Lower leg skin (tissue), 4 donors: ENCODE measurements at regions not wholly inside any gene's neighbourhood (a gene's known extent, or its start where the extent isn't known, plus 50 kb on each side); places are given as distances from the start of the nearest gene placed in this dataset.
"Not testable (repeated sequence)": the region's sequence is repeated elsewhere in the genome, so short reads cannot be mapped to it uniquely, and the experiment has no call there.

ENCODE experiments used
- DNase-seq, 2 donors: peaks; one replicate each; pipeline ENCODE4 v3.0.0-alpha.2; 2019; ENCODE audit warnings: low spot score in 2 of 2
- H3K4me3 ChIP-seq: fragments of 200-600 bp; sonication (generic); 2 replicates; pipeline ENCODE4 v1.5.1; 2017; ENCODE audit warnings: mild to moderate bottlenecking, low read depth; ENCODE audit not compliant: poor library complexity, severe bottlenecking
- POLR2A ChIP-seq, 2 donors: fragments of 450-650 bp; IDR thresholded peaks; one replicate each; pipeline ENCODE4 v1.6.1; 2016 to 2017; ENCODE audit warnings: antibody characterized with exemption in 2 of 2, mild to moderate bottlenecking in 1 of 2, moderate library complexity in 1 of 2
- WGBS, 2 donors: methylation state at CpG; one replicate each; pipeline ENCODE4 v1.1.5; 2018; 5-methylcytosine and 5-hydroxymethylcytosine counted together
- intact Hi-C: fragments of 100-400 bp; cut with DNase I; formaldehyde crosslinking; loops from one replicate; pipeline ENCODE4 v1.15.0; 2023; ENCODE audit warnings: low total_unique reads
- TF ChIP-seq, protein P1 (sequence below), 3 donors: fragments of 450-650 bp; IDR thresholded peaks; one replicate each; pipeline ENCODE4 v1.5.1; 2016; ENCODE audit warnings: antibody characterized with exemption in 3 of 3, mild to moderate bottlenecking in 3 of 3, moderate library complexity in 2 of 3

DNA sequence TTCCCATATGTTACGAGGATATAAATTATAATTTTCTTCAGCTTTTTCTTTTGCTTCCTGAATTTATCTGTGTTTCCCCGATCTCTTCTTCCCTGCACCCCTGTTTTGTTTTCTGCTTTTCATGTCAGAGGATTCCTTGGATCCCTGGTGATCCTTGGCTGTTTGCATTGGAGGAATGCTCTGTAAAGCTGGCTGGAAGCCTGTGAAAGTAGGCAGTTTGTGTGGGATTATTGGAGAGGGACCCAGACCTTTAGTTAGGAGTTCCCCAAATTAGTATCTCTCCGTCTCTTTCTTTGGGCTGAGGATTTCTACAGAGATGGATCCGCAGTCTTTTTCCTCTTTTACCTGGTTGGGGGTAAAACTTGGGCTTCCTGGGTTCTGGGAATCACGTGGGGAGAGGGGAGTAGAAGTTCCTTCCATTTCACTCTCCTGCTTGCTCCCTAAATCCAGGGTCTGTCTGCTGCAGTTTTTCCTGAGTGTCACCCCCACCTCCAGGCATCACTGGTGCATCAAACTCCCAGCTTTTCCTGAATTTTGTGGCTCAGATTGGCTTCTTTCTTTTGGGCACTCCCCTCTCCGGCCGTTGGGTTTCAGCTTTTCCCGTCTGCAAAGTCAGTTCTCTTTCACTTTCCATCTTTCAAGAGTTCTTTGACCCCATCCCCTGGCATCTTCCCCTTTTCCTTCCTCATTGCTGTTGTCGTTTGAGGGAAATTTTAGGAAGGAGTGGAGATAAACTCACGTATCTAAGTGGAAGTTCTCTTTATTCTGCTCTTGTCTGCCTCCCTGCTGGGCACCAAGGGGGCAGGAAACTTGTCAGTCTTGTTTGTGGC is 79.1 kb upstream of the ALX4 start:
- no peak overlapping the region for H3K4me3 ChIP-seq
- TF ChIP-seq POLR2A (IDR thresholded peaks at IDR 0.05), result no peak
- TF ChIP-seq, protein P1, sequence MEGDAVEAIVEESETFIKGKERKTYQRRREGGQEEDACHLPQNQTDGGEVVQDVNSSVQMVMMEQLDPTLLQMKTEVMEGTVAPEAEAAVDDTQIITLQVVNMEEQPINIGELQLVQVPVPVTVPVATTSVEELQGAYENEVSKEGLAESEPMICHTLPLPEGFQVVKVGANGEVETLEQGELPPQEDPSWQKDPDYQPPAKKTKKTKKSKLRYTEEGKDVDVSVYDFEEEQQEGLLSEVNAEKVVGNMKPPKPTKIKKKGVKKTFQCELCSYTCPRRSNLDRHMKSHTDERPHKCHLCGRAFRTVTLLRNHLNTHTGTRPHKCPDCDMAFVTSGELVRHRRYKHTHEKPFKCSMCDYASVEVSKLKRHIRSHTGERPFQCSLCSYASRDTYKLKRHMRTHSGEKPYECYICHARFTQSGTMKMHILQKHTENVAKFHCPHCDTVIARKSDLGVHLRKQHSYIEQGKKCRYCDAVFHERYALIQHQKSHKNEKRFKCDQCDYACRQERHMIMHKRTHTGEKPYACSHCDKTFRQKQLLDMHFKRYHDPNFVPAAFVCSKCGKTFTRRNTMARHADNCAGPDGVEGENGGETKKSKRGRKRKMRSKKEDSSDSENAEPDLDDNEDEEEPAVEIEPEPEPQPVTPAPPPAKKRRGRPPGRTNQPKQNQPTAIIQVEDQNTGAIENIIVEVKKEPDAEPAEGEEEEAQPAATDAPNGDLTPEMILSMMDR (IDR thresholded peaks at IDR 0.05), result no peak
- WGBS, 2 donors, result 18 to 19% methylated on average over 10 of the region's 10 CpGs
- peak in 1 of 2 donors; percentile 50 for DNase-seq
- intact Hi-C loops, result no loop called here

DNA sequence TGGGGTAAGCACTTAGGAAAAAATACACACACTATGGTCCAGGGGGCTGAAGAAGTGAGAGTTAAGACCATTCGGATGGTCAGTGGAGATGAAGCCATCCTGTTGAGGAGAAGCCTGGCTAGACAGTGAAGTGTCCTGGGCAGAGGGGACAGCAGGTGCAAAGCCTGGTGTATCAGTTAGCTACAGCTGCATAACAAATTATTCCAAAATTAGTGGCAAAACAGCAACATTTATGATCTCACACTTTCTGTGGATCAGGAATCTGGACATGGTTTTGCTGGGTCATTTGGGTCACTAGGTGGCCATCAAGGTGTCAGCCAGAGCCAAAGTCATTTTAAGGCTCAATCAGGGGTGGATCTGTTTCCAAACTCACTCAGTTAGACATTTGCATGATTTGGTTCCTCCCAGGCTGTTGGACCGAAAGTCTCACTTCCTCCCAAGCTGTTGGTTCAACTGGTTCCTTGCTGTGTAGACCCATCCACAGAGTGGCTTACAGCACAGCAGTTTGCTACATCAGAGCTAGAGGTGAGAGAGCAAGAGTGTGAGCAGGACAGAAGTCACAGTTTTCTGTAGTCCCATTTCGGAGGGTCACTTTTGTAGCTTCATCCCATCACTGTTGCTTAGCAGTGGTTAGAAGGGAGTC is 80.1 kb upstream of the ALX4 start:
- WGBS, 2 donors, result 92 to 99% methylated on average over 3 of the region's 3 CpGs
- no peak for TF ChIP-seq POLR2A (IDR thresholded peaks at IDR 0.05)
- TF ChIP-seq, protein P1 (IDR thresholded peaks at IDR 0.05), result no peak
- DNase-seq, result peak in 1 of 2 donors; percentile 39
- intact Hi-C loops, result no loop called here
- H3K4me3 ChIP-seq, result no peak overlapping the region

DNA sequence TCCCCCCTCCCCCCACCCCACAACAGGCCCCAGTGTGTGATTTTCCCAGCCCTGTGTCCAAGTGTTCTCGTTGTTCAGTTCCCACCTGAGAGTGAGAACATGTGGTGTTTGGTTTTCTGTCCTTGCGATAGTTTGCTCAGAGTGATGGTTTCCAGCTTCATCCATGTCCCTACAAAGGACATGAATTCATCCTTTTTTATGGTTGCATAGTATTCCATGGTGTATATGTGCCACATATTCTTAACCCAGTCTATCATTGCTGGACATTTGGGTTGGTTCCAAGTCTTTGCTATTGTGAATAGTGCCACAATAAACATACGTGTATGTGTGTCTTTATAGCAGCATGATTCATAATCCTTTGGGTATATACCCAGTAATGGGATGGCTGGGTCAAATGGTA is 81.1 kb upstream of the ALX4 start:
- 68 to 94% methylated on average over 3 of the region's 3 CpGs for WGBS, 2 donors
- intact Hi-C loops, H3K4me3 ChIP-seq, DNase-seq: not testable (repeated sequence)

DNA sequence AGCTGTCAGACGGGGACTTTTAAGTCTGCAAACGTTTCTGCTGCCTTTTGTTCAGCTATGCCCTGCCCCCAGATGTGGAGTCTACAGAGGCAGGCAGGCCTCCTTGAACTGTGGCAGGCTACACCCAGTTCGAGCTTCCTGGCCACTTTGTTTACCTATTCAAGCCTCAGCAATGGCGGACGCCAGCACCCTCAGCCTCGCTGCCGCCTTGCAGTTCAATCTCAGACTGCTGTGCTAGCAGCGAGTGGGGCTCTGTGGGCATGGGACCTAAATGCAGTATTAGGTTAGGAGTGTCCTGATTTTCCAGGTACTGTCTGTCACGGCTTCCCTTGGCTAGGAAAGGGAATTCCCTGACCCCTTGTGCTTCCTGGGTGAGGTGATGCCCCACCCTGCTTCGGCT is 86.8 kb upstream of the ALX4 start:
- intact Hi-C loops, result not testable (repeated sequence)

DNA sequence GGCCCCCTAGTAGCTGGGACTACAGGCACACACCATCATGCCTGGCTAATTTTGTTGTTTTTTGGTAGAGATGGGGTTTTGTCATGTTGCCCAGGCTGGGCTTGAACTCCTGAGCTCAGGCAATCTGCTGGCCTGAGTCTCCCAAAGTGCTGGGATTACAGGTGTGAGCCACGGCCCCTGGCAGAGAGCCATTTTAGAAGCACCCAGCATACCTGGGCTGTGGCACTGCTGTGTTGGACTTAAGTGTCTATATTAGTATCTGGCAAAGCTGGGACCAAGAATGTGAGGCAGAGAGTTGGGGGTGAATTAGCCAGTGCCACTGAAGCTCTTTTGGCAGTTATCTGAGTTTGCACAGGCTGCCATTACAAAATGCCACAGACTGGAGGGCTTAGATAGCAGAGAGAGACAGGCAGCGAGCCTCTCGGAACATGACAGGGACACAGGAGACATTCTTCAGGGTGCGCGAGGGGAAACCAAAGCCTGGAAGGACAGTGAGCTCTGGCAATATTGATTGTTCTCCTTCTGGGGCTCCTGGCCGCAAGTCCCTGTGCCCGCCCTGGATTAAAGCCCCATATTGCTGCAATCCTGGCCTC is 87.7 kb upstream of the ALX4 start:
- WGBS, 2 donors, result 73 to 75% methylated on average over 7 of the region's 7 CpGs
- peak in 1 of 2 donors; percentile 56 for DNase-seq
- H3K4me3 ChIP-seq, result no peak overlapping the region
- TF ChIP-seq, protein P1 (IDR thresholded peaks at IDR 0.05), result no peak
- no peak for TF ChIP-seq POLR2A (IDR thresholded peaks at IDR 0.05)
- intact Hi-C loops, result no loop called here

More for the DNA sequence above, 86.8 kb upstream of the ALX4 start:
- 70 to 75% methylated on average over 10 of the region's 10 CpGs for WGBS, 2 donors
- H3K4me3 ChIP-seq, result not testable (repeated sequence)
- DNase-seq, result peak in 1 of 2 donors; percentile 54

DNA sequence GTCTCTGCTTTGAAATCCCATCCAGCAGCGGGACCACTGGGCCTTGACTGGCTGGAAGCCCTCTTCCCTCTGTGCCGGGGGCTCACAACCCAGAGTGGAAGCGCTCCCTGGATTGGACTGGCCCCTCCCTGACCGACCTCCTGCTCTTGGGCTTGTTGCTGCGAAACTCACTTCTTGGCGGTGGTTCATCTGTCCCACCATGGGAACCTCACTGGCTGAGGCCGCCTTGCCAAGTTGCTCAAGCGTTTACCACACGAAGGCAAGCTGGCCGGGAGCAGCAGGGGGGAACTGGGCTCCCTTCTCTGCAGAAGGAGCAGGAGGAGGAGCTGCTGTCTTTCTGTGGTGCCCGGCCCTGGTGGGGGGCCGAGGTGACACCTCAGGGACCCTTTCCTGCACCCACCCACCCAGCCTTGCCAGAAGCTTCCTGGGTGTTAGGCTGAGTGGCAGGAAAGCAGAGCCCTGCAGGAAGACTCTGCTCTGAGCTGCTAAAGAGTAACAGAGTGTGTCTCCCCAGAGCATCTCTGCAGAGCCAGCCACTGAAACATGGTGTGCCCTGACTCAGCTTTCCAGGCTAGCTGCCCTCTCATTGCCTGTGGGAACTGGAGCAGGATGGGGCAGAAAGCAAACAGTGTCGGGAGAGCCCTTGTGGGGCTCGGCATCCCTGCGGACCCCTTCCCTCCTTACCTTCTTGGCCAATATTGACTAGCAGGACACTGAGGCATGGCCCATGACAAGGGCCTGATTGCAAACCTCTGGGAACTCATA is 88.5 kb upstream of the ALX4 start:
- intact Hi-C loops, result no loop called here
- no peak for TF ChIP-seq POLR2A (IDR thresholded peaks at IDR 0.05)
- TF ChIP-seq, protein P1 (IDR thresholded peaks at IDR 0.05), result no peak
- no peak overlapping the region for H3K4me3 ChIP-seq
- WGBS, 2 donors, result 63 to 67% methylated on average over 7 to 15 of the region's 15 CpGs
- peak in 1 of 2 donors; percentile 68 for DNase-seq
